Activated CD4-positive, alpha-beta T cell treated with anti-CD3 and anti-CD28 coated beads, Interleukin-2, amount 10 ng/mL, durations not matched to agents 7 days and 5 days (primary cell): ENCODE measurements at regions not wholly inside any gene's neighbourhood (a gene's known extent, or its start where the extent isn't known, plus 50 kb on each side); places are given as distances from the start of the nearest gene placed in this dataset.

ENCODE experiments used
- CTCF ChIA-PET: fragments of 350-600 bp; sonication (Branson Sonifier 250); formaldehyde crosslinking; loops from one replicate; lab custom pipeline; 2021; ENCODE audit warnings: antibody characterized with exemption; lab: Charles Lee
- POLR2A ChIA-PET: fragments of 350-600 bp; sonication (Branson Sonifier 250); formaldehyde crosslinking; loops from one replicate; lab custom pipeline; 2021; ENCODE audit warnings: antibody characterized with exemption; lab: Charles Lee
- DNase-seq: peaks from one replicate; pipeline ENCODE4 v3.0.0-alpha.2; 2020
- H3K27ac Mint-ChIP-seq: one replicate; pipeline ENCODE4 v1.8.0; 2021; ENCODE audit warnings: mild to moderate bottlenecking, moderate library complexity, mixed read lengths
- H3K27me3 Mint-ChIP-seq: one replicate; pipeline ENCODE4 v1.8.0; 2021; ENCODE audit warnings: mixed read lengths
- H3K36me3 Mint-ChIP-seq: one replicate; pipeline ENCODE4 v1.8.0; 2021; ENCODE audit warnings: low read depth, mixed read lengths
- H3K4me1 Mint-ChIP-seq: one replicate; pipeline ENCODE4 v1.8.0; 2021; ENCODE audit warnings: mixed read lengths
- H3K4me3 Mint-ChIP-seq: one replicate; pipeline ENCODE4 v1.8.0; 2021; ENCODE audit warnings: mild to moderate bottlenecking, moderate library complexity, mixed read lengths
- H3K9me3 Mint-ChIP-seq: one replicate; pipeline ENCODE4 v1.8.0; 2021; ENCODE audit warnings: mixed read lengths

- Mint-ChIP-seq H3K4me3 (no peak overlapping the region), H3K27me3 (peaks cover 2% of the 10 kb centered on the region), H3K27ac (no peak overlapping the region), H3K9me3 (no peaks in the 10 kb centered on the region), H3K4me1 (no peaks in the 10 kb centered on the region), H3K36me3 (no peaks in the 10 kb centered on the region)
- DNase-seq = no peak
- POLR2A ChIA-PET = no interaction called here
- CTCF ChIA-PET = no interaction called here
Observed at GRCh38 chr5:103454770-103455169, 107.8 kb downstream of the NUDT12 start.

- no peak overlapping the region for H3K27ac Mint-ChIP-seq
- ChIA-PET CTCF (no interaction called here), POLR2A (no interaction called here)
- no peaks in the 10 kb centered on the region for H3K4me1 Mint-ChIP-seq
- no peak for DNase-seq
- H3K27me3 Mint-ChIP-seq = peaks cover 2% of the 10 kb centered on the region
- no peak overlapping the region for H3K4me3 Mint-ChIP-seq
- H3K9me3 Mint-ChIP-seq = no peaks in the 10 kb centered on the region
- H3K36me3 Mint-ChIP-seq = no peaks in the 10 kb centered on the region
Observed at GRCh38 chr5:103452666-103453065, 109.9 kb downstream of the NUDT12 start.

DNA sequence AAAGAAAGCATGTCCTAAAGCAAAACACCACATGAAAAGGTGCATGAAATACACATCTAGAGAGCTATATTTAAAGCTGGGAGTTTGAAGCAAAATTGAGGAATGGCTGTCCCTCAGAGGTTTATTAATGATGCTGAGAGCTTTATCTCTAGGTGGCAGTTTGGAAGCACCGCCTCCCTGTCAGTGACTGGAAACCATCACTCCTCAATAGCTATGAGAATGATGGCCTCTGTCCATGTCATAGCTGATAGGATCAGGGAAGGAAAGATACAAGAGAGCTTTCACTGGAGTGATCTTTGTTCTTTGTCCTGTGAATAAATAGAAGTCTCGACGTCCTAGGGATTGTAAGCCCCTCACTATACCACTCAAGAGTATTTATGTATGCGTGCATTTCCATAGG is 110.5 kb downstream of the NUDT12 start:
- POLR2A ChIA-PET = no interaction called here
- no peak for DNase-seq
- Mint-ChIP-seq H3K36me3 (no peaks in the 10 kb centered on the region), H3K27ac (no peak overlapping the region), H3K4me1 (no peaks in the 10 kb centered on the region), H3K4me3 (no peak overlapping the region), H3K27me3 (peaks cover 2% of the 10 kb centered on the region), H3K9me3 (no peaks in the 10 kb centered on the region)
- CTCF ChIA-PET = no interaction called here

- H3K4me3 Mint-ChIP-seq = no peak overlapping the region
- H3K4me1 Mint-ChIP-seq = no peaks in the 10 kb centered on the region
- no peaks in the 10 kb centered on the region for H3K36me3 Mint-ChIP-seq
- no peak for DNase-seq
- ChIA-PET POLR2A (no interaction called here), CTCF (no interaction called here)
- no peaks in the 10 kb centered on the region for H3K9me3 Mint-ChIP-seq
- H3K27ac Mint-ChIP-seq = no peak overlapping the region
- no peaks in the 10 kb centered on the region for H3K27me3 Mint-ChIP-seq
Observed at GRCh38 chr5:103451261-103451660, 111.3 kb downstream of the NUDT12 start.

DNA sequence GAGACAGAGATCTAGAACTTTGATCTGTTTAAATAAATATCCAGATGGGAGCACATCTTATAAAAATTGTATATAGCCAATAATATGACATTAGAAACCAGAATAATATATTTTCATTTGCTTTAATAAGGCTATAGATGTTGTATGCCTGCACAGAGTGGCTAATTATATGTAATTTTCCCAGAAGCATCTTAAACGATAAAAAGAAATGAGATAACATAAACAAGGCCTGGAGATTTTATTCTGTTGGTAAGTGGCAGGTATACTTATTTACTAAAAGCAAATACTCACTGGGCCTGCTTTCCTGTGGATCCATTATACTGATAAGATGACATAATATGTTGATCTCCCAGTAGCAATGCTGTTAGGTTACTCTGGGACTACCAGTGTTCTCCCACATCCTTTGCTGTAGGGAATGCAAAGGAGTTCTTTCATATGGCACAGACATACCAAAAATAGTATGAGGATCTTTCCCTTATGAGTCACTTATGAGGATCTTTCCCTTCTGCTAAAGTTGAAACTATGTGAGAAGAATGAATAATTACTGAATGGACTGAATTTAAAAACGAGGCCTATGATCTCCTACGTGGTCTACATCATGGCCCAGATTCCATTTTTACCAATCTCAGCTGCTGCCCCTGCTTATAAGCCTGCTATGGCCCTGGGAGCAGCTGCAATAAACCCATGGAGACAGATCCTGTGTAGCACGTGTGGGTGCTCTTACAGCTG is 112.1 kb downstream of the NUDT12 start:
- H3K27ac Mint-ChIP-seq = no peak overlapping the region
- H3K36me3 Mint-ChIP-seq = no peaks in the 10 kb centered on the region
- no peaks in the 10 kb centered on the region for H3K27me3 Mint-ChIP-seq
- H3K4me3 Mint-ChIP-seq = no peak overlapping the region
- H3K4me1 Mint-ChIP-seq = no peaks in the 10 kb centered on the region
- CTCF ChIA-PET = no interaction called here
- DNase-seq = no peak
- POLR2A ChIA-PET = no interaction called here
- no peaks in the 10 kb centered on the region for H3K9me3 Mint-ChIP-seq

GRCh38 chr5:103446813-103447212 is 115.8 kb downstream of the NUDT12 start:
- no peak for DNase-seq
- Mint-ChIP-seq H3K4me3 (no peak overlapping the region), H3K36me3 (no peaks in the 10 kb centered on the region), H3K4me1 (no peaks in the 10 kb centered on the region), H3K9me3 (no peaks in the 10 kb centered on the region), H3K27me3 (peaks cover 2% of the 10 kb centered on the region), H3K27ac (no peak overlapping the region)
- ChIA-PET POLR2A (no interaction called here), CTCF (no interaction called here)

DNA sequence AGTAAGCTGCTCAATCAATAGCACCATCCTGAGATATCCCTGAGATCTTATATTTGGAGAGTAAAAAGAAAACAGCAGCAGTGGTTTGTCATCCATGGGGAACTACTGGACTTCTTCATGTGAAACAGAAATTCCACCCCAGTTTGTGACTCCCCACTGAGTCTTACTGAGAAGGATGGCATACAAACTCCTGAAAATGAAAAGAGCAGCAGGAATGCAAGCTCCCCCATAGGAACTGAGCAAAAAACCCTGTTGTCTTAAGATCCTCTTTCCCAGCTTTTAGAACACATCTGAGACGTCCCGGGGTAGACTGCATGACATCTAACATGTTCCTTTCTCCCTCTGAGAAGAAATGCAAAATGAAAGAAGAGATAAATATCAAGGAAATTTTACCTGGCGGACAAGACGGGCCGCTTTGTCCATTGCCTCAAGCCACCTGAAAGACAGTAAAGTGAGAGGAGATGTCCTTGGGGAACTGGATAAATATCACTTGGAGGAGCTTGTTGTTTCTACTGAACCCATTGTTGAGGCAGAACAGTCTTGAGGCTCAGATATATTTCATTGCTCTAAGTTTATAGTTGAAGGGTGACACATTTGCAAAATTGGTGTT is 117.1 kb downstream of the NUDT12 start:
- H3K9me3 Mint-ChIP-seq = no peaks in the 10 kb centered on the region
- POLR2A ChIA-PET = interaction anchor here (0.5 kb wide), 1 partner anchor 15 kb away, joined by 3 read pairs; no protein-coding TSS in a partner anchor
- H3K36me3 Mint-ChIP-seq = no peaks in the 10 kb centered on the region
- peaks cover 2% of the 10 kb centered on the region for H3K27me3 Mint-ChIP-seq
- CTCF ChIA-PET = no interaction called here
- no peak for DNase-seq
- H3K27ac Mint-ChIP-seq = no peak overlapping the region
- no peaks in the 10 kb centered on the region for H3K4me1 Mint-ChIP-seq
- H3K4me3 Mint-ChIP-seq = no peak overlapping the region

GRCh38 chr5:103444333-103445038 is 118.1 kb downstream of the NUDT12 start:
- Mint-ChIP-seq H3K9me3 (peaks cover under 1% of the 10 kb centered on the region), H3K4me3 (no peak overlapping the region)
- POLR2A ChIA-PET = no interaction called here

GRCh38 chr5:103442750-103443149 is 119.8 kb downstream of the NUDT12 start:
- Mint-ChIP-seq H3K9me3 (peaks cover 5% of the 10 kb centered on the region), H3K4me3 (no peak overlapping the region), H3K36me3 (no peaks in the 10 kb centered on the region), H3K27ac (no peak overlapping the region), H3K27me3 (peaks cover 4% of the 10 kb centered on the region), H3K4me1 (no peaks in the 10 kb centered on the region)
- DNase-seq = no peak
- ChIA-PET POLR2A (no interaction called here), CTCF (no interaction called here)

More at GRCh38 chr5:103444333-103445038, 118.1 kb downstream of the NUDT12 start:
- no peak for DNase-seq
- Mint-ChIP-seq H3K36me3 (no peaks in the 10 kb centered on the region), H3K27ac (no peak overlapping the region), H3K4me1 (no peaks in the 10 kb centered on the region), H3K27me3 (peaks cover 2% of the 10 kb centered on the region)
- CTCF ChIA-PET = no interaction called here

- no peak for DNase-seq
- CTCF ChIA-PET = no interaction called here
- Mint-ChIP-seq H3K36me3 (no peaks in the 10 kb centered on the region), H3K27me3 (peaks cover 4% of the 10 kb centered on the region), H3K4me3 (no peak overlapping the region), H3K9me3 (peaks cover 5% of the 10 kb centered on the region), H3K27ac (no peak overlapping the region), H3K4me1 (no peaks in the 10 kb centered on the region)
- POLR2A ChIA-PET = no interaction called here
Observed at GRCh38 chr5:103441523-103441922, 121.1 kb downstream of the NUDT12 start.

DNA sequence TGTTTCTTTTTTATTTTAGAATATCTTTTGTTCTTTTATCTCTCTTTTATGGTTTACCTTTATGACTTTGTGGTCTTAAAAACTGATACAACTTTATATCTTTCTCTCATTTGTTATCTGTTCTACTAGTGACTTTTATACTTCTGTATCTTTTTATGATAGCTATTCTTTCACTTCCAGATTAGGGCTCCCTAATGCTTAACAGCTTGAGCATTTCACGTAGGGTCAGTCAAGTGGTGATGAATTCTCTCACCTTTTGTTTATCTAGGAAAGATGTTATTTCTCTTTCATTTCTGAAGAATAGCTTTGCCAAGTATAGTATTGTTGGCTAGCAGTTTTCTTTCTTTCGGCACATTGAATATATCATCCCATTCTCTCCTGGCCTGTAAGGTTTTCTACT is 123.6 kb downstream of the NUDT12 start:
- H3K4me3 Mint-ChIP-seq = no peak overlapping the region
- POLR2A ChIA-PET = no interaction called here
- no peak overlapping the region for H3K27ac Mint-ChIP-seq
- H3K4me1 Mint-ChIP-seq = no peaks in the 10 kb centered on the region
- no peak for DNase-seq
- H3K36me3 Mint-ChIP-seq = no peaks in the 10 kb centered on the region
- CTCF ChIA-PET = interaction anchor here (0.8 kb wide), 1 partner anchor 67 kb away, joined by 3 read pairs; no protein-coding TSS in a partner anchor
- peaks cover 5% of the 10 kb centered on the region for H3K9me3 Mint-ChIP-seq
- H3K27me3 Mint-ChIP-seq = peaks cover 4% of the 10 kb centered on the region

GRCh38 chr5:103436656-103437055 is 125.9 kb downstream of the NUDT12 start:
- DNase-seq = no peak
- ChIA-PET POLR2A (no interaction called here), CTCF (no interaction called here)
- Mint-ChIP-seq H3K4me1 (no peaks in the 10 kb centered on the region), H3K27ac (no peak overlapping the region), H3K9me3 (peaks cover 5% of the 10 kb centered on the region), H3K4me3 (no peak overlapping the region), H3K27me3 (peaks cover 7% of the 10 kb centered on the region), H3K36me3 (no peaks in the 10 kb centered on the region)

- Mint-ChIP-seq H3K27ac (no peak overlapping the region), H3K9me3 (peaks cover 5% of the 10 kb centered on the region), H3K27me3 (peaks cover 8% of the 10 kb centered on the region), H3K4me3 (no peak overlapping the region), H3K36me3 (no peaks in the 10 kb centered on the region), H3K4me1 (no peaks in the 10 kb centered on the region)
- CTCF ChIA-PET = no interaction called here
- POLR2A ChIA-PET = no interaction called here
- DNase-seq = no peak
Observed at GRCh38 chr5:103436112-103436511, 126.5 kb downstream of the NUDT12 start.
